Hepatocyte (in vitro differentiated cells): ENCODE measurements at regions not wholly inside any gene's neighbourhood (a gene's known extent, or its start where the extent isn't known, plus 50 kb on each side); places are given as distances from the start of the nearest gene placed in this dataset.

Experiments
- DNase-seq: peaks from one replicate; pipeline ENCODE4 v3.0.0-alpha.2; 2016; ENCODE audit warnings: low spot score
- H2AFZ ChIP-seq: fragments of 200-600 bp; sonication (generic); 2 replicates; pipeline ENCODE4 v1.6.0; 2016; ENCODE audit warnings: antibody characterized with exemption, mild to moderate bottlenecking
- H3K27ac ChIP-seq: fragments of 200-600 bp; sonication (generic); 2 replicates; pipeline ENCODE4 v1.5.1; 2016; ENCODE audit warnings: mild to moderate bottlenecking
- H3K27me3 ChIP-seq: fragments of 200-600 bp; sonication (generic); 2 replicates; pipeline ENCODE4 v1.6.1; 2016
- H3K36me3 ChIP-seq: fragments of 200-600 bp; sonication (generic); replicated peaks from 2 replicates; pipeline ENCODE4 v1.5.1; 2016; ENCODE audit warnings: low read depth; ENCODE audit not compliant: insufficient read depth
- H3K4me1 ChIP-seq: fragments of 200-600 bp; sonication (generic); 2 replicates; pipeline ENCODE4 v1.5.1; 2016; ENCODE audit warnings: mild to moderate bottlenecking, moderate library complexity; ENCODE audit not compliant: insufficient read depth
- H3K4me2 ChIP-seq: fragments of 200-600 bp; sonication (generic); 2 replicates; pipeline ENCODE4 v1.6.0; 2016
- H3K4me3 ChIP-seq: fragments of 200-600 bp; sonication (generic); 2 replicates; pipeline ENCODE4 v1.5.1; 2016; ENCODE audit warnings: mild to moderate bottlenecking
- H3K79me2 ChIP-seq: fragments of 200-600 bp; sonication (generic); 2 replicates; pipeline ENCODE4 v1.6.0; 2017; ENCODE audit warnings: mild to moderate bottlenecking
- H3K9me2 ChIP-seq: fragments of 200-600 bp; sonication (generic); replicated peaks from 2 replicates; pipeline ENCODE4 v1.6.0; 2017; ENCODE audit warnings: mild to moderate bottlenecking; ENCODE audit not compliant: insufficient read depth
- H3K9me3 ChIP-seq: fragments of 200-600 bp; sonication (generic); 2 replicates; pipeline ENCODE4 v1.5.1; 2016; ENCODE audit warnings: low read depth, mild to moderate bottlenecking
- H4K20me1 ChIP-seq: fragments of 200-600 bp; sonication (generic); 2 replicates; pipeline ENCODE4 v1.6.0; 2016; ENCODE audit warnings: mild to moderate bottlenecking; ENCODE audit not compliant: insufficient read depth, poor library complexity, severe bottlenecking
- CTCF ChIP-seq: fragments of 200-600 bp; sonication (generic); IDR thresholded peaks from 2 replicates; pipeline ENCODE4 v1.5.1; 2016; ENCODE audit warnings: antibody characterized with exemption, mild to moderate bottlenecking; ENCODE audit not compliant: poor library complexity
- EZH2 ChIP-seq: fragments of 200-600 bp; sonication (generic); IDR thresholded peaks from 2 replicates; pipeline ENCODE4 v1.6.1; 2016; ENCODE audit warnings: antibody characterized with exemption, mild to moderate bottlenecking, borderline replicate concordance
- EZH2phosphoT487 ChIP-seq: fragments of 200-600 bp; sonication (generic); IDR thresholded peaks from one replicate; pipeline ENCODE4 v1.6.1; 2018; ENCODE audit warnings: antibody characterized with exemption, mild to moderate bottlenecking, low read depth, moderate library complexity; ENCODE audit not compliant: unreplicated experiment, severe bottlenecking
- WGBS: methylation state at CpG from one replicate; pipeline ENCODE4 v1.1.6; 2016; ENCODE audit warnings: low lambda C conversion rate; ENCODE audit errors: missing lambda C conversion rate; 5-methylcytosine and 5-hydroxymethylcytosine counted together

- TF ChIP-seq EZH2phosphoT487 (no peak), CTCF (no peak), EZH2 (no peak)
- H3K27me3 ChIP-seq = no peaks in the 10 kb centered on the region
Observed at GRCh38 chr3:56902468-56903160, 100.9 kb upstream of the ARHGEF3 start.

GRCh38 chr3:56900801-56901200 is 99.1 kb upstream of the ARHGEF3 start:
- Histone ChIP-seq H3K9me3 (no peaks in the 10 kb centered on the region), H3K9me2 (no peaks in the 10 kb centered on the region), H3K36me3 (no peaks in the 10 kb centered on the region), H3K4me1 (peaks cover 3% of the 10 kb centered on the region), H4K20me1 (no peaks in the 10 kb centered on the region), H2AFZ (no peak overlapping the region), H3K27me3 (no peaks in the 10 kb centered on the region), H3K4me2 (no peak overlapping the region), H3K4me3 (no peak overlapping the region), H3K79me2 (no peaks in the 10 kb centered on the region), H3K27ac (no peak overlapping the region)
- 0% methylated on average over 1 of the region's 1 CpG for WGBS
- TF ChIP-seq CTCF = no peak
- TF ChIP-seq EZH2 = no peak
- no peak for TF ChIP-seq EZH2phosphoT487
- DNase-seq = no peak

More at GRCh38 chr3:56902468-56903160, 100.9 kb upstream of the ARHGEF3 start:
- no peaks in the 10 kb centered on the region for H3K9me2 ChIP-seq
- H3K4me3 ChIP-seq = no peak overlapping the region
- H3K4me2 ChIP-seq = no peak overlapping the region
- H3K27ac ChIP-seq = no peak overlapping the region
- DNase-seq = no peak
- H4K20me1 ChIP-seq = no peaks in the 10 kb centered on the region
- no peaks in the 10 kb centered on the region for H3K36me3 ChIP-seq
- peaks cover 3% of the 10 kb centered on the region for H3K4me1 ChIP-seq
- H3K9me3 ChIP-seq = no peaks in the 10 kb centered on the region
- WGBS = 100% methylated on average over 3 of the region's 3 CpGs
- H2AFZ ChIP-seq = no peak overlapping the region
- H3K79me2 ChIP-seq = no peaks in the 10 kb centered on the region

GRCh38 chr3:56899851-56900250 is 98.1 kb upstream of the ARHGEF3 start:
- Histone ChIP-seq H3K36me3 (no peaks in the 10 kb centered on the region), H3K9me2 (no peaks in the 10 kb centered on the region), H3K27me3 (no peaks in the 10 kb centered on the region), H4K20me1 (no peaks in the 10 kb centered on the region), H3K79me2 (no peaks in the 10 kb centered on the region), H2AFZ (no peak overlapping the region), H3K4me3 (no peak overlapping the region), H3K4me1 (peaks cover 3% of the 10 kb centered on the region), H3K4me2 (no peak overlapping the region), H3K9me3 (no peaks in the 10 kb centered on the region), H3K27ac (no peak overlapping the region)
- no peak for TF ChIP-seq CTCF
- TF ChIP-seq EZH2phosphoT487 = no peak
- TF ChIP-seq EZH2 = no peak
- DNase-seq = no peak
- whole genome bisulfite sequencing = 89% methylated on average over 6 of the region's 6 CpGs
